HG02970 (cell line): ENCODE measurements at regions not wholly inside any gene's neighbourhood (a gene's known extent, or its start where the extent isn't known, plus 50 kb on each side); places are given as distances from the start of the nearest gene placed in this dataset.

ENCODE experiments used
- ATAC-seq: cut with Tn5 transposase; IDR thresholded peaks from one replicate; pipeline ENCODE4 v1.9.1; 2021; ENCODE audit warnings: mild to moderate bottlenecking, moderate library complexity, moderate number of reproducible peaks; ENCODE audit not compliant: unreplicated experiment, low FRiP score

- ATAC-seq: no peak
Observed at GRCh38 chr12:77372026-77372425, 306.7 kb upstream of the E2F7 start.

- ATAC-seq: no peak
Observed at GRCh38 chr12:77368379-77368778, 303.0 kb upstream of the E2F7 start.

- no peak for ATAC-seq
Observed at GRCh38 chr12:77366616-77367015, 301.2 kb upstream of the E2F7 start.

GRCh38 chr12:77364400-77364799 lies 299.0 kb upstream of the E2F7 start:
- ATAC-seq: no peak

- ATAC-seq: no peak
Observed at GRCh38 chr12:77362509-77363210, 297.3 kb upstream of the E2F7 start.

GRCh38 chr12:77357655-77358054 lies 292.3 kb upstream of the E2F7 start:
- ATAC-seq: no peak

GRCh38 chr12:77354766-77355362 lies 289.5 kb upstream of the E2F7 start:
- ATAC-seq: no peak

- no peak for ATAC-seq
Observed at GRCh38 chr12:77352946-77353345, 287.6 kb upstream of the E2F7 start.

- no peak for ATAC-seq
Observed at GRCh38 chr12:77351860-77352259, 286.5 kb upstream of the E2F7 start.

- no peak for ATAC-seq
Observed at GRCh38 chr12:77349689-77350370, 284.5 kb upstream of the E2F7 start.

- no peak for ATAC-seq
Observed at GRCh38 chr12:77347017-77347416, 281.6 kb upstream of the E2F7 start.

- no peak for ATAC-seq
Observed at GRCh38 chr12:77345336-77345735, 280.0 kb upstream of the E2F7 start.

- ATAC-seq: no peak
Observed at GRCh38 chr12:77344651-77345050, 279.3 kb upstream of the E2F7 start.

GRCh38 chr12:77343291-77343690 lies 277.9 kb upstream of the E2F7 start:
- no peak for ATAC-seq

- no peak for ATAC-seq
Observed at GRCh38 chr12:77342253-77342652, 276.9 kb upstream of the E2F7 start.

GRCh38 chr12:77339610-77340009 lies 274.2 kb upstream of the E2F7 start:
- ATAC-seq: no peak

GRCh38 chr12:77337362-77337761 lies 272.0 kb upstream of the E2F7 start:
- no peak for ATAC-seq

GRCh38 chr12:77334806-77335205 lies 269.4 kb upstream of the E2F7 start:
- no peak for ATAC-seq

GRCh38 chr12:77328326-77328725 lies 263.0 kb upstream of the E2F7 start:
- no peak for ATAC-seq

- no peak for ATAC-seq
Observed at GRCh38 chr12:77325511-77326236, 260.3 kb upstream of the E2F7 start.
